NOMO-1 treated with DMSO at 0.1 percent for 48 hours (cell line): ENCODE measurements at regions not wholly inside any gene's neighbourhood (a gene's known extent, or its start where the extent isn't known, plus 50 kb on each side); places are given as distances from the start of the nearest gene placed in this dataset.
"Not testable (repeated sequence)": the region's sequence is repeated elsewhere in the genome, so short reads cannot be mapped to it uniquely, and the experiment has no call there.

Source experiments
- DNase-seq: peaks from one replicate; lab custom pipeline; 2025; ENCODE audit not compliant: unreplicated experiment; lab: John Stamatoyannopoulos, UW

DNA sequence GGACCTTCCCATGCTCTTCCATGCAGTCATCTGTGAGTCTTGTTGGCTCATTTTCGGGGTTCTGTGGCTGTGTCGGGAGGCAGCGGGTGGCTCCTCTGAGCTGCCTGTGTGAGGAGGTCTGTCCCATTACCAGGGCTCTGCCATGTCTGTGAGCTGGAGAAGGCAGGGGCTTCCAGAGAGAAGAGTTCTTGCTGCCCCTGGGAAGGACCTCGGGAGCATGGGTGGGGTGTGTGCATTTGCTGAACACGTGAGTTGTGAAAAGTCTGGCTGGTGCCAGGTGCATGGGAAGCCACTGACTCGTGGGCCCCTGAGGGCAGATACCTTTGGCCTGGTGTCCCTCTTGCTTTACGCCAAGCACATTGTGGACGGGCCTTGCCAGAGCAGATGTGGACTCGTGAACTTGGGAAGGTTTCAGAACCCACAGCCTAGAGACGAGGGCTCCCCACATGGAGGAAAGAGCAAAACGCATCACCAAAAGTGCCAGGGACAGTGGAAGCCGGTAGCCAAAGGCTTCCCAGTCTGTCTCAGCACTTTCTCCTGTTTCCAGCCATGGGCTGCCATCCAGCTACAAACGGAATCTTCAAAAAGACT is 1324.5 kb downstream of the BRD1 start:
- no peak for DNase-seq

DNA sequence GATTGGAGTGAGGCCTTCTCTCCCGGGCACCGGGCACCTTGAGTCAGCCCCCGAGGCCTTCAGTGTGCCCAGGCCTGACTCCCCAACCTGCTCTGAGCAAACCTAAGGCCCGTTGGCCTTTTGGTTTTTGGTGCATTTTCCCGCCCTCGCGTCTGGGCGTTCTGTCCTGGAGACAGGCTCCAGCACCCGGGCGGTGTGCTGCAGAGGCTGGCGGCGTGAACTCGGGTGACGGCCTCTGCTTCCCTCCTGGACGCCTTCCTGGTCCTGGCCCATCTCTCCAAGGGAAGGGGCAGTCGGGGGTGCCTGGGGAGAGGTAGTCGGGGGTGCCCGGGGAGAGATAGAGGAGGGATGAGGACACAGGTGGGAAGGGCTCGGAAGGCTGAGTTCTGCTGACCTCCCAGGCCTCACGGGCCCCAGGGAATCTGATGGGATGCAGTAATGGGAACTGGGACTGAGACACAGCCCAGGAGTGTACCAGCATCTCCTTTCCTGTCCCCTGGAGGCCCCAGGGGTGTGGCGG is 1326.4 kb downstream of the BRD1 start:
- no peak for DNase-seq

- DNase-seq: no peak
Observed at GRCh38 chr22:48500471-48501230, 1327.0 kb downstream of the BRD1 start.

DNA sequence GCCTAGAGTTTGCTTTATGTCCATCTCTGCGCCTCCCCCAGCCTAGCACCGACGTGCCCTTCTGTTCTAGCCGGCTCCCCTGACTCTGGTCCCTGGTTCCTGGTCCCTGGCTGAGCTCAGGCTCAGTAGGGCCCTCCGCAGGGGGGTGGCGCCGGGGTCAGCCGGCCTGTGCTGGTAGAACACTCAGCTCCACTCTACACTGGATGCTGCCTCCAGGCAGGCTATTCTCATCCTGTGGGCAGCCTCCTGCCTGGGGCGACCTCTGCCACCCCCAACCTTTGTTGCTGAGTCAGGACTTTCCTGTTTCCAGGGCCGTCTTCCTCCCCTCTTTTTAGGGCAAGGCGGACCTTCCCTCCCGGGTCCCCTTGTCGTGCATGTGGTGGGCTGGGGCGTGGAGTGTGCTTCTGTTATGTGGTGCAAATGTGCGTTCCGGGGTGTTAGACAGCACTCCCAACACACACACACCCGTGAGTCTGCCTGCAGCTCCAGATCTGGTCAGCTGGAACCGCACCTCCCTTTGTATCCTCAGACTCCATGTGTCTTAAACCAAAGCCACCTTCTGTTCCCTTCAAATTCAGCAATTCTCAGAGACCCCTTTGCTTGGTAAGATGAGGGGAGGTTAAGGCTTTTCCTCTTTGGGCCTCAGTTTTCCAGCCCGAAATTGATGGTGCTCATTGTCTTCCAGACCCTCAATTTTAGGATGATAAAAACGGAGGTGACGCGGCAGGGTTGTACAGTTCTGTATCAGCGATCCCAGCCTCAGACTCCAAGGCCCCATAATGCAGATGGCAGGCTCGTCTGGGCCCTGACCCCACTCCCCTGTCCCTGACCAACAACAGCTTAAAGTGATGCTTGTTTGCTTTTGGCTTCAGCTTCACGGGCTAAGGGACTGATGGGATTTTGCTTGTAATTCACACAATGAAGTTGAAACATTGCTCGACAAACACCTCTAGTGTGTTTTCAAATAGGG is 1327.9 kb downstream of the BRD1 start:
- DNase-seq: no peak

DNA sequence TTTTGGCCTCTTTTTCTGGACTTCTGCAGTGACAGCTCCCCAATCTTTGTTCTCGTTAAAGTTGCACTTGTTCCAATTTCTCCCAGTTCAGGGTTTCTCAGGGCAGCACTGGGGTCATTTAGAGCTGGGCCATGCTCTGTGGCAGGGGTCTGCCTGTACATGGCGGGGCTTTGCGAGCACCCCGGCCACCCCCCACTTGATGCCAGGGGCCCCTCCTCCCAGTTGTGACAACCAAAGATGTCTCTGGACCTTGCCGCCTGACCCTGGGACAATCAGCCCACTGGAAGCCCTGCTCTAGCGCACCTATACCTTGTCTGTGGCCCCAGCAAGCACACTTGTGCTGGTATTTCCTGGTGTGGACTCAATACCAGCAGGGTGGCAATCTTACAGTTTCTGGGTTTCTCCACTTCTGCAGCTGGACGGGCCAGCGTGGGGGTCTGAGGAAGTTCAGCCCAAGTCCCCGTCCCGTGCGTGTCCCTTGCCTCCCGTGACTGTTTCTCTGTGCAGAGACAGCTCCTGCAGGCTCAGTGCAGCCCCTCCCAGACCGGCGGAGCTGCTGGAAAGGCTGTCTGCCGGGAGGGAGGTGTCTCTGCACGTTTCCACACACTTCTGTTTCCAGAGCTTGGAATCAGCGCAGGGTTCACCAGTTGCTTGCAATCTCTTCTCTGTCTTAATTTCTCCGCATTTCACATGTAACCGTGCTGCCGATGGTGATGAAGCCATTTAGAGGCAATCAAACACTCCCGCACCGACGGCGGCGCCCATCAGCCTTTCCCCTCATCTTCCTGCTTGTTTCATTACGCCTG is 1328.9 kb downstream of the BRD1 start:
- no peak for DNase-seq

- not testable (repeated sequence) for DNase-seq
Observed at GRCh38 chr22:48497743-48498520, 1329.7 kb downstream of the BRD1 start.

GRCh38 chr22:48496987-48497650 is 1330.6 kb downstream of the BRD1 start:
- DNase-seq: no peak

GRCh38 chr22:48496226-48496845 is 1331.3 kb downstream of the BRD1 start:
- DNase-seq: no peak

DNA sequence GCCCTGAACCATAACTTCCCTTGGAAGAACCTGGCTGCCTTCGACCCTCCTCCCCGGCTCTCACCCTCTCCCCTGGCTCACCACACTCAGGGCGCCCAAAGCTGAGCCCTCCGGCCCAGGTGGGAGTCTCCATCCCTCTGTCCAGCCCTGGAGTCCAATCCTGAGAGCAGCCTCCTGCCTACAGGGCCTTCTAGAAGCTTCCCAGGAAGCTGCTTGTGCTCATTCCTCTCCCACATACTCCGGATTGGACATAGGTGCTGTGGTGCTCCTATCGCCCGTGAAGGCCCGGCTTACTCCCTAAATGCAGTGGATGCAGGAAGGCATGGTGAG is 1332.0 kb downstream of the BRD1 start:
- no peak for DNase-seq

DNA sequence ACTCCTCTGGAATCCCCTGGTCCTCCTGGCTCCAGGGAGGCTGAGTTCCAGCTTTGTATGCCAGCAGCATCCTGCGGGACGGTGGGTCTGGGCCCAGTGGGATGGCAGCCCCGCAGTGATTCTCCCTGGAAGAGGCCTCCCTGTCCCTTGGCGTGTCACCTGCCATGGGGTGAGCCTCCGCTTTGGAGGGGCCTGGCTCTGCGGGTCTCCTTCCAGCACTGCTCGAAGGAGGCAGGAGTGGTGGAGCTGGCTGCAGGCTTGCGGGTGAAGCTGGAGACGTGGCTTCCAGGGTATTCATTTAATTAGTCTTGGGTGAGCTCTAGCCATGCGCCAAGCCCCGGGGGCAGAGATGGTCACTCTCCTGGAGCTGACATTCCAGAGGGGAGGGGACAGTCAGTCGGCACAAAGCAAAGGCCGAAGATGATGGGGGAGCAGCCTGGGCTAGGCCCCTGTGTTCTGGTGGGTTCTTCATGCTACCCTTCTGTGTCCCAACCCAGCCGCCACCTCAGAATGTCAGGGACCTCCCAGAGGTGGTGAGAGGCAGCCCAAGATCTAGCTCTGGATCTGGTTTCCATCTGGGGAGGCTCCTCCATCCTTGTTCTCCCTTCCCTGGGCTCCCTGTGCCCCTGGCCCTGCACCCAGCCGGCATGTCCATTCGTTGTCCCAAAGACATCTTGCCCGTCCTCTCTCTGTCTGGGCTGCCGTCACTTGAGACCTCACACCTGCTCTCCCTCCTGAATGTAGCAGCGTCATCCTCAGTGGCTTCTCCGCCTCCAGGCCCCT is 1332.5 kb downstream of the BRD1 start:
- no peak for DNase-seq

GRCh38 chr22:48494256-48494967 is 1333.3 kb downstream of the BRD1 start:
- DNase-seq: no peak

DNA sequence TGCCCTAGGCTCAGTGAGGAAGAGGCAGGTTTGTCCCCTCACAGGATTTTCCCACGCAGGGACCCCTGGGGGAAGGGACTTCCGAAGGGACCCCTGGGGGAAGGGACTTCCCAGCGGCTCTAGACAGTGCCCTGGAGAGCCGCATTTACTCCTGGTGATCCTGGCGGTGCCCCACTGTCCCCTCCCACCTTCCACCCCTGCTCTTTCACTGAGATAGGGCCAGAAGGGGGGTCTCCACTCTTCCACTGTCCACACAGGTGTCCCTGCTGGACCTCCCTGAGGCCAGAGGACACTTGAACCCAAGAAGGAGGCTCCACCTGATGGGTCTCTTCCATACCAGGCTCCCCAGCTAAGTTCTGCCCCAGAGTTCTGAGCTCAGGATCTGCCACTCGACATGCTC is 1333.9 kb downstream of the BRD1 start:
- no peak for DNase-seq

- DNase-seq: peak; percentile 70
Observed at GRCh38 chr22:48492366-48493320, 1335.0 kb downstream of the BRD1 start.

- no peak for DNase-seq
Observed at GRCh38 chr22:48491451-48491941, 1336.2 kb downstream of the BRD1 start.

- DNase-seq: no peak
Observed at GRCh38 chr22:48490500-48491411, 1336.9 kb downstream of the BRD1 start.
